HepG2 (cell line): ENCODE measurements at regions not wholly inside any gene's neighbourhood (a gene's known extent, or its start where the extent isn't known, plus 50 kb on each side); places are given as distances from the start of the nearest gene placed in this dataset.
A peak's percentile ranks its signal among the peaks of the same experiment; 100 is the strongest.

Source experiments
- ATAC-seq: fragments of 200-7000 bp; cut with Tn5 transposase; 3 replicates; pipeline ENCODE4 v1.9.1; 2020; ENCODE audit warnings: mild to moderate bottlenecking, moderate library complexity
- BruUV-seq: library from RNA; stranded (reverse); fragments of 400-500 nt; replicated peaks from 2 replicates; lab custom pipeline; 2021; lab: Mats Ljungman, UMichigan
- CTCF ChIA-PET: fragments of 300-600 bp; formaldehyde crosslinking; extraction: SDS; loops from one replicate; lab custom pipeline; 2021; ENCODE audit warnings: low total read pairs, inconsistent platforms, low intra/inter-chr PET ratio; lab: Yijun Ruan, JAX
- POLR2A ChIA-PET: fragments of 350-600 bp; sonication (Branson Sonifier 250); formaldehyde crosslinking; loops from one replicate; lab custom pipeline; 2020; ENCODE audit warnings: antibody characterized with exemption, inconsistent platforms; lab: Yijun Ruan, JAX
- DNase-seq: peaks from one replicate; pipeline ENCODE4 v3.0.0-alpha.2; 2015; ENCODE audit warnings: low spot score
- FAIRE-seq: peaks from 3 replicates; lab custom pipeline; 2011; peaks lifted over from hg19 to GRCh38; lab: Jason Lieb, UNC
- H2AFZ ChIP-seq: one replicate; pipeline ENCODE4 v1.6.1; 2011; ENCODE audit warnings: low read length, inconsistent platforms
- H3K27ac ChIP-seq: fragments of 300-600 bp; 3 replicates; pipeline ENCODE4 v1.8.0; 2011; ENCODE audit warnings: mixed run types, mild to moderate bottlenecking, mixed read lengths, low read length, inconsistent platforms; ENCODE audit not compliant: insufficient read depth; ENCODE audit errors: extremely low read length
- H3K27me3 ChIP-seq, 2 experiments: fragments of 200-600 bp in 1 of 2; 2 replicates in 1 of 2; 3 replicates in 1 of 2; pipeline versions ENCODE4 v1.6.0 to v1.8.0; 2011; ENCODE audit warnings: low read length in 2 of 2, mild to moderate bottlenecking in 2 of 2, moderate library complexity in 2 of 2, inconsistent platforms in 1 of 2; ENCODE audit not compliant: insufficient read depth in 2 of 2, control insufficient read depth in 1 of 2
- H3K36me3 ChIP-seq, 2 experiments: fragments of 200-600 bp in 1 of 2; replicated peaks in 1 of 2; 2 replicates in 1 of 2; 3 replicates in 1 of 2; pipeline versions ENCODE4 v1.5.1 to v1.8.0; 2011; ENCODE audit warnings: low read length in 2 of 2, inconsistent platforms in 1 of 2; ENCODE audit not compliant: insufficient read depth in 2 of 2, control insufficient read depth in 1 of 2
- H3K4me1 ChIP-seq: 2 replicates; pipeline ENCODE4 v1.5.1; 2012; ENCODE audit warnings: low read length, inconsistent platforms; ENCODE audit not compliant: insufficient read depth
- H3K4me2 ChIP-seq: 2 replicates; pipeline ENCODE4 v1.6.0; 2011; ENCODE audit warnings: low read depth, low read length, inconsistent platforms
- H3K4me3 ChIP-seq, 3 experiments: fragments of 200-600 bp in 1 of 3; sonication (generic), shearing (Covaris generic) in 1 of 3; replicated peaks in 1 of 3; 2 replicates each; pipeline ENCODE4 v1.5.1; 2011 to 2016; ENCODE audit warnings: low read length in 3 of 3, inconsistent platforms in 2 of 3, low read depth in 2 of 3, mild to moderate bottlenecking in 2 of 3, control low read depth in 1 of 3, mixed read lengths in 1 of 3; ENCODE audit not compliant: insufficient read depth in 1 of 3
- H3K79me2 ChIP-seq: one replicate; pipeline ENCODE4 v1.6.1; 2011; ENCODE audit warnings: low read length, inconsistent platforms; ENCODE audit not compliant: insufficient read depth
- H3K9ac ChIP-seq: 2 replicates; pipeline ENCODE4 v1.6.0; 2011; ENCODE audit warnings: mild to moderate bottlenecking, low read depth, low read length, inconsistent platforms; ENCODE audit not compliant: insufficient read depth
- H3K9me3 ChIP-seq: 2 replicates; pipeline ENCODE4 v1.5.1; 2012; ENCODE audit warnings: mild to moderate bottlenecking, low read length
- H4K20me1 ChIP-seq: 2 replicates; pipeline ENCODE4 v1.6.0; 2011; ENCODE audit warnings: inconsistent platforms, mild to moderate bottlenecking, low read length, moderate library complexity; ENCODE audit not compliant: insufficient read depth
- WGBS: methylation state at CpG from one replicate; pipeline ENCODE4 v1.1.6; 2017; ENCODE audit warnings: low lambda C conversion rate; 5-methylcytosine and 5-hydroxymethylcytosine counted together
- in situ Hi-C: cut with HindIII; loops from 2 replicates; pipeline ENCODE4 v1.10.0; 2017; ENCODE audit warnings: low pct_unique_long_range_greater_than_20kb; ENCODE audit not compliant: extremely low pct_ligation_motif_present
- intact Hi-C: fragments of 100-400 bp; cut with micrococcal nuclease; formaldehyde crosslinking; loops from one replicate; pipeline ENCODE4 v1.10.0; 2022; ENCODE audit not compliant: unreplicated experiment
- TF ChIP-seq, protein P1 (sequence below): sonication (generic); formaldehyde crosslinking; IDR thresholded peaks from 2 replicates; pipeline ENCODE4 v1.8.0; 2022; ENCODE audit warnings: missing genetic modification reagents, low read depth, mild to moderate bottlenecking, borderline replicate concordance
- TF ChIP-seq, protein P2 (sequence below): sonication (generic); formaldehyde crosslinking; IDR thresholded peaks from 2 replicates; pipeline ENCODE4 v1.5.1; 2020; ENCODE audit warnings: mild to moderate bottlenecking, missing genetic modification reagents, moderate library complexity

DNA sequence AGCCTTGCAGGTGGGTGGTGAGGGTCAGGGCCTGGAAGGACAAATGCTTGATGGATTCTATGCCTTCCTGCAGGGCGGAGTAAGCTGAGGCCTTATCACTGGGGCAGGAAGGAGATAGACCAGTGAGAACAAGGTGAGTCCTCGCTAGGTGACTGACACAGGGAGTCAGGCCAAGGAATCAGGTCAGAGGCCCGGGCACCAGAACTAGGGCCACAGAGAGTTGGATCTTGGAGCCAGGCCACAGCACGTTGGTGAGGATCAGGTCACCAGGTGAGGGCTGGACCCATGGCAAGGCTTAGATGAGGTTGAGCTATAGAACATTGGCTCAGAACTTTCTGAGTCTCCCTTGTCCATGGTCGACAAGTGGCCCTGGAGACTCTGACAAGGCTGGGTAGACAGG is 328.2 kb downstream of the FOXO1 start:
- no peaks in the 10 kb centered on the region for H3K9me3 ChIP-seq
- WGBS: 94% methylated on average over 5 of the region's 5 CpGs
- POLR2A ChIA-PET: no interaction called here
- H3K36me3 ChIP-seq: no peaks in the 10 kb centered on the region
- no peak overlapping the region for H3K4me2 ChIP-seq
- no peak overlapping the region for H3K9ac ChIP-seq
- DNase-seq: no peak
- BruUV-seq: no TSS peak
- in situ Hi-C loops: loop anchor here (10.0 kb wide), 1 partner anchor 327 kb away; the partner anchor contains the start of gene FOXO1
- CTCF ChIA-PET: no interaction called here
- no peak overlapping the region for H2AFZ ChIP-seq
- TF ChIP-seq, protein P1, sequence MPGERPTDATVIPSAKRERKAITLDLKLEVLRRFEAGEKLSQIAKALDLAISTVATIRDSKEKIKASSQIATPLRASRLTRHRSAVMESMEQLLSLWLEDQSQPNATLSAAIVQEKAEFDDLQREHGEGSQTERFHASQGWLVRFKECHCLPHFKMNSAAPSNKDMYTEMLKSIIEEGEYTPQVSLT: no peak
- TF ChIP-seq, protein P2, sequence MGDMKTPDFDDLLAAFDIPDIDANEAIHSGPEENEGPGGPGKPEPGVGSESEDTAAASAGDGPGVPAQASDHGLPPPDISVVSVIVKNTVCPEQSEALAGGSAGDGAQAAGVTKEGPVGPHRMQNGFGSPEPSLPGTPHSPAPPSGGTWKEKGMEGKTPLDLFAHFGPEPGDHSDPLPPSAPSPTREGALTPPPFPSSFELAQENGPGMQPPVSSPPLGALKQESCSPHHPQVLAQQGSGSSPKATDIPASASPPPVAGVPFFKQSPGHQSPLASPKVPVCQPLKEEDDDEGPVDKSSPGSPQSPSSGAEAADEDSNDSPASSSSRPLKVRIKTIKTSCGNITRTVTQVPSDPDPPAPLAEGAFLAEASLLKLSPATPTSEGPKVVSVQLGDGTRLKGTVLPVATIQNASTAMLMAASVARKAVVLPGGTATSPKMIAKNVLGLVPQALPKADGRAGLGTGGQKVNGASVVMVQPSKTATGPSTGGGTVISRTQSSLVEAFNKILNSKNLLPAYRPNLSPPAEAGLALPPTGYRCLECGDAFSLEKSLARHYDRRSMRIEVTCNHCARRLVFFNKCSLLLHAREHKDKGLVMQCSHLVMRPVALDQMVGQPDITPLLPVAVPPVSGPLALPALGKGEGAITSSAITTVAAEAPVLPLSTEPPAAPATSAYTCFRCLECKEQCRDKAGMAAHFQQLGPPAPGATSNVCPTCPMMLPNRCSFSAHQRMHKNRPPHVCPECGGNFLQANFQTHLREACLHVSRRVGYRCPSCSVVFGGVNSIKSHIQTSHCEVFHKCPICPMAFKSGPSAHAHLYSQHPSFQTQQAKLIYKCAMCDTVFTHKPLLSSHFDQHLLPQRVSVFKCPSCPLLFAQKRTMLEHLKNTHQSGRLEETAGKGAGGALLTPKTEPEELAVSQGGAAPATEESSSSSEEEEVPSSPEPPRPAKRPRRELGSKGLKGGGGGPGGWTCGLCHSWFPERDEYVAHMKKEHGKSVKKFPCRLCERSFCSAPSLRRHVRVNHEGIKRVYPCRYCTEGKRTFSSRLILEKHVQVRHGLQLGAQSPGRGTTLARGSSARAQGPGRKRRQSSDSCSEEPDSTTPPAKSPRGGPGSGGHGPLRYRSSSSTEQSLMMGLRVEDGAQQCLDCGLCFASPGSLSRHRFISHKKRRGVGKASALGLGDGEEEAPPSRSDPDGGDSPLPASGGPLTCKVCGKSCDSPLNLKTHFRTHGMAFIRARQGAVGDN: peak; percentile 28; the same call in 1 of the 2 replicates
- H3K79me2 ChIP-seq: no peaks in the 10 kb centered on the region
- intact Hi-C loops: no loop called here
- H4K20me1 ChIP-seq: no peaks in the 10 kb centered on the region
- no peak for FAIRE-seq
- no peak overlapping the region for H3K4me3 ChIP-seq
- no peak overlapping the region for H3K27ac ChIP-seq
- H3K4me1 ChIP-seq: peaks cover 72% of the 10 kb centered on the region
- H3K27me3 ChIP-seq: no peaks in the 10 kb centered on the region
- no peak for ATAC-seq
